ENCODE measurements at regions not wholly inside any gene's neighbourhood (a gene's known extent, or its start where the extent isn't known, plus 50 kb on each side); places are given as distances from the start of the nearest gene placed in this dataset.
A peak's percentile ranks its signal among the peaks of the same experiment; 100 is the strongest.

DNA sequence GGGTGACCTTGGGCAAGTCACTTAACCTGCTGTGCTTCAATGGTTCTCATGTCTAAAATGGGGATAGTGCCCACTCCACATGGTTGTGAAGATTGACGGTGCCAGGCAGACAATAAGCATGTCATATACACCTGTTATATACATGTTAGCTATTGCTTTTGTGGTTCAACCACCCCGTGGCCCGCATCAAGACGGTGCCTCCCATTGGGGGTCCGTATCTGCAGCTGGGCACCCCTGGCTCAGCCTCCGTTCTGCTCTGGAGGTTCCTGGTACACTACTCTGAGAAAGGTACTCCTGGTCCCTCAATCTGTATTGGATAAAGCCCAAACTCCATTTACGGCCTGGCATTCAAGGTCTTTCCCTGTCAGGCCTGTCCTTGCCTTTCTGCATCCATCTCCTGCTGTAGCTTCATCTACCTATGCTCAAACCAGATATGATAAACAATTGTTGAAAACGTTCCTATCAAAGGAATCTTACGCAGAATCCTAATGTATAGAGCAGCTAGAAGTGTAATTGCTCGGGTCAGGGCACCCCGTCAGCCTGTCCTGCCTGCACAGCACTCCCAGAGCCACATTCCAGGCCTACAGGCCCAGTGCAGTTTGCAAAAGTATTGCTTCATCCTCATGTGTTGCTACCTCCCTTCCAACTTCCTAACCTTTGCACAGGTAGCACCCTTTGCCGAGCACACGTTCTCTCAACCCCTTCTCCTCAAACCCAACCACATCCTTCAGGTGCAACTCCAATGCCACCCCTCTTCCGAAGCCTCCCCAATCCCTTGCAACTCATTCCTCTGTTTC, 194.9 kb downstream of the BCR start:
- Histone ChIP-seq H3K4me1 (peaks cover 0 to 13% (median 0%) of the 10 kb centered on the region in 4 donors), H3K27me3 (peaks cover 0 to 5% (median 0%) of the 10 kb centered on the region in 3 donors), H3K36me3 (no peaks in the 10 kb centered on the region), H3K27ac (no peak overlapping the region), H3K4me3 (no peak overlapping the region), H3K9me3 (no peaks in the 10 kb centered on the region)
- DNase-seq = no peak
- 72 to 75% methylated on average over 14 of the region's 14 CpGs for whole genome bisulfite sequencing, 2 donors
- intact Hi-C loops (cut with DNase I) = no loop called here
- TF ChIP-seq POLR2A (IDR thresholded peaks at IDR 0.05) = no peak
- TF ChIP-seq EP300 (IDR thresholded peaks at IDR 0.05) = no peak
- TF ChIP-seq, protein P1, sequence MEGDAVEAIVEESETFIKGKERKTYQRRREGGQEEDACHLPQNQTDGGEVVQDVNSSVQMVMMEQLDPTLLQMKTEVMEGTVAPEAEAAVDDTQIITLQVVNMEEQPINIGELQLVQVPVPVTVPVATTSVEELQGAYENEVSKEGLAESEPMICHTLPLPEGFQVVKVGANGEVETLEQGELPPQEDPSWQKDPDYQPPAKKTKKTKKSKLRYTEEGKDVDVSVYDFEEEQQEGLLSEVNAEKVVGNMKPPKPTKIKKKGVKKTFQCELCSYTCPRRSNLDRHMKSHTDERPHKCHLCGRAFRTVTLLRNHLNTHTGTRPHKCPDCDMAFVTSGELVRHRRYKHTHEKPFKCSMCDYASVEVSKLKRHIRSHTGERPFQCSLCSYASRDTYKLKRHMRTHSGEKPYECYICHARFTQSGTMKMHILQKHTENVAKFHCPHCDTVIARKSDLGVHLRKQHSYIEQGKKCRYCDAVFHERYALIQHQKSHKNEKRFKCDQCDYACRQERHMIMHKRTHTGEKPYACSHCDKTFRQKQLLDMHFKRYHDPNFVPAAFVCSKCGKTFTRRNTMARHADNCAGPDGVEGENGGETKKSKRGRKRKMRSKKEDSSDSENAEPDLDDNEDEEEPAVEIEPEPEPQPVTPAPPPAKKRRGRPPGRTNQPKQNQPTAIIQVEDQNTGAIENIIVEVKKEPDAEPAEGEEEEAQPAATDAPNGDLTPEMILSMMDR (IDR thresholded peaks at IDR 0.05) = no peak
- TF ChIP-seq POLR2AphosphoS5 (IDR thresholded peaks at IDR 0.05) = no peak

DNA sequence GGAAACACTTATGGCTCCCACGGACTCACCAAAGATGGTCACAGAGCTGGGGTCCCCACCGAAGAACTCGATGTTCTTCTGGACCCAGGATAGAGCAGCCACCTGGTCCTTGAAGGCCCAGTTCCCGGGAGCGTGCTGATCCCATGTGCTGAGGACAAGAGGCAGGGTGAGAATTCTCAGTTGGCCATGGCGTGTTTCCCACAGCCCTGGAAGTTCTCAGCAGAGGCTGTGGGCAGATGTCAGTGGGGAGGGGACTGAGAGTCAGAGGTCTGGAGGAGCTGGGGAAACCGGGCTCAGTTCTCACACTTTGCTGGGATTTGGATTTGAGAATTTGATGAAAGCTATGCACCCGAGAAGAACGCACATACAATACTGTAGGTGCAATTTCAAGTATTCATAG, 193.3 kb downstream of the BCR start:
- no peak overlapping the region for H3K4me3 ChIP-seq
- no peaks in the 10 kb centered on the region for H3K9me3 ChIP-seq
- intact Hi-C loops (cut with DNase I) = no loop called here
- no peak for DNase-seq
- peaks cover 0 to 13% (median 0%) of the 10 kb centered on the region in 4 donors for H3K4me1 ChIP-seq
- WGBS, 2 donors = 85 to 88% methylated on average over 9 of the region's 9 CpGs
- H3K36me3 ChIP-seq = no peaks in the 10 kb centered on the region
- peaks cover 0 to 5% (median 3%) of the 10 kb centered on the region in 3 donors for H3K27me3 ChIP-seq
- peak overlapping the region in 1 of 4 donors; percentile 40 for H3K27ac ChIP-seq
- peak in 1 of 4 donors; percentile 34 for TF ChIP-seq POLR2AphosphoS5 (IDR thresholded peaks at IDR 0.05)
- TF ChIP-seq, protein P1 (IDR thresholded peaks at IDR 0.05) = no peak

DNA sequence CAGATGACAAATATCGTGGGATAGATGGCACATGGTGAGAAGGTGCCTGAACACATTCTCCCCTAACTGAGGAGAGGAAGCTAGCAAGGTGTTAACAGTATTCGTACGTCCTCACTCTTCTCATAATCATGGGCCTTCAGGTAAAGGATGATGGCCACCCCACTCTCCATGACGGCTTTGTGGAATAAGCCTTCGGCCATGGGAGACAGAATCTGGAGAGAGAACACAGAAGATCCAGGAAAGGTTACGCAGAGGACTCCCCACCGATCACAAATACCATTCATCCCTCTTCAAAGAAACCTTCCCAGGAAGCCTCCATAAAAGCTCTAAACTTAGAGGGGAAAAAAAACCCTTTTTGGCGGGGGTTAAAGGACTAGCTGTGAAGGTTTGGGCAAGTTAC, 189.9 kb downstream of the BCR start:
- no peaks in the 10 kb centered on the region for H3K9me3 ChIP-seq
- H3K4me3 ChIP-seq = no peak overlapping the region
- H3K36me3 ChIP-seq = no peaks in the 10 kb centered on the region
- intact Hi-C loops (cut with DNase I) = no loop called here
- no peak for DNase-seq
- TF ChIP-seq POLR2A (IDR thresholded peaks at IDR 0.05) (no peak), POLR2AphosphoS5 (IDR thresholded peaks at IDR 0.05) (no peak), EP300 (IDR thresholded peaks at IDR 0.05) (no peak)
- TF ChIP-seq, protein P1 (IDR thresholded peaks at IDR 0.05) = no peak
- peaks cover 0 to 29% (median 0%) of the 10 kb centered on the region in 4 donors for H3K4me1 ChIP-seq
- H3K27me3 ChIP-seq = peaks cover 0 to 5% (median 3%) of the 10 kb centered on the region in 3 donors
- WGBS, 2 donors = 81 to 90% methylated on average over 8 of the region's 8 CpGs
- no peak overlapping the region for H3K27ac ChIP-seq

DNA sequence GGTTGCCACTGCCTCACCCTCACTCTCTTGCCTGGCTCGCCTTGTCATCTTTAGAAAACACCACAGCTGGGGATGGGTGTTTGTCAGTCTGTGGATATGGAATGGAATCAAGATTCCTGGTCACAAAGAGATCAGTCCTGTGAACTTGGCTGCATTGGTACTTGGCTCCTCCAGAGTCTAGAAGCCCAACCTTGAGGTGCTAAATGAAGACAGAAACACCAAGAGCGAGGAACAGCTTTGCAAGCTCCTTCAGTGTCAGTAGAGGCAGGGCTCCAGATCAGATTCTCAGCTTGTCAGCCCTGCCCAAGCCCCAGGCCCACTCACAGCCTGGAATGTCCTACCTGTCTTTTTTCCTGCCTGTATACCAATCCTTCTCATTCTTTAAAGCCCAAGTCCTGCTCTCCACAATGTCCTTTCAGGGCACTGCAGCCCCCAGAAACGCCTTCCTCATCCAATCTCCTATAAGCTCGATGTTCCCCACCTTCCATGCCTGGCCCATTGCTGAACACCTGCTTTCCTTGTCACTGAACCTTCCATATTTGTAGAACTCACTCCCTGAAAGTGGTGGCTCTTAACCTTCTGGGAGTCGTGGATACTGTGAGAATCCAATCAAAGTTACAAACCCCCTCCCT, 188.9 kb downstream of the BCR start:
- H3K27ac ChIP-seq = no peak overlapping the region
- no peak for DNase-seq

More for the DNA sequence above, 188.9 kb downstream of the BCR start:
- TF ChIP-seq POLR2AphosphoS5 (IDR thresholded peaks at IDR 0.05) (no peak), EP300 (IDR thresholded peaks at IDR 0.05) (no peak), POLR2A (IDR thresholded peaks at IDR 0.05) (no peak)
- TF ChIP-seq, protein P1 (IDR thresholded peaks at IDR 0.05) = no peak
- Histone ChIP-seq H3K4me1 (peaks cover 0 to 30% (median 0%) of the 10 kb centered on the region in 4 donors), H3K4me3 (no peak overlapping the region), H3K9me3 (no peaks in the 10 kb centered on the region), H3K27me3 (peaks cover 0 to 5% (median 3%) of the 10 kb centered on the region in 3 donors), H3K36me3 (no peaks in the 10 kb centered on the region)
- 89 to 90% methylated on average over 5 of the region's 5 CpGs for WGBS, 2 donors
- intact Hi-C loops (cut with DNase I) = no loop called here

All from sigmoid colon (tissue), 6 donors.